22Rv1 (cell line): ENCODE measurements at regions not wholly inside any gene's neighbourhood (a gene's known extent, or its start where the extent isn't known, plus 50 kb on each side); places are given as distances from the start of the nearest gene placed in this dataset.
"Not testable (repeated sequence)": the region's sequence is repeated elsewhere in the genome, so short reads cannot be mapped to it uniquely, and the experiment has no call there.

Experiments
- H3K27ac ChIP-seq: fragments of 450-650 bp; 2 replicates; pipeline ENCODE4 v1.5.1; 2017
- CTCF ChIP-seq: fragments of 450-650 bp; IDR thresholded peaks from 2 replicates; pipeline ENCODE4 v1.5.1; 2017; ENCODE audit warnings: mild to moderate bottlenecking
- ZFX ChIP-seq: fragments of 450-650 bp; IDR thresholded peaks from 2 replicates; pipeline ENCODE4 v1.6.1; 2017; ENCODE audit warnings: antibody characterized with exemption, borderline replicate concordance

- H3K27ac ChIP-seq = no peak overlapping the region
Observed at GRCh38 chr22:22362311-22362710, 117.7 kb downstream of the VPREB1 start.

GRCh38 chr22:22362936-22363335 is 118.3 kb downstream of the VPREB1 start:
- no peak overlapping the region for H3K27ac ChIP-seq
- TF ChIP-seq CTCF (no peak), ZFX (no peak)

More at GRCh38 chr22:22362311-22362710, 117.7 kb downstream of the VPREB1 start:
- TF ChIP-seq CTCF = no peak
- TF ChIP-seq ZFX = no peak

GRCh38 chr22:22364207-22364606 is 119.6 kb downstream of the VPREB1 start:
- H3K27ac ChIP-seq = no peak overlapping the region
- TF ChIP-seq CTCF = no peak
- TF ChIP-seq ZFX = no peak

- H3K27ac ChIP-seq = no peak overlapping the region
- no peak for TF ChIP-seq CTCF
- TF ChIP-seq ZFX = no peak
Observed at GRCh38 chr22:22366537-22366936, 122.0 kb downstream of the VPREB1 start.

- no peak for TF ChIP-seq ZFX
- TF ChIP-seq CTCF = no peak
- no peak overlapping the region for H3K27ac ChIP-seq
Observed at GRCh38 chr22:22368516-22368915, 123.9 kb downstream of the VPREB1 start.

DNA sequence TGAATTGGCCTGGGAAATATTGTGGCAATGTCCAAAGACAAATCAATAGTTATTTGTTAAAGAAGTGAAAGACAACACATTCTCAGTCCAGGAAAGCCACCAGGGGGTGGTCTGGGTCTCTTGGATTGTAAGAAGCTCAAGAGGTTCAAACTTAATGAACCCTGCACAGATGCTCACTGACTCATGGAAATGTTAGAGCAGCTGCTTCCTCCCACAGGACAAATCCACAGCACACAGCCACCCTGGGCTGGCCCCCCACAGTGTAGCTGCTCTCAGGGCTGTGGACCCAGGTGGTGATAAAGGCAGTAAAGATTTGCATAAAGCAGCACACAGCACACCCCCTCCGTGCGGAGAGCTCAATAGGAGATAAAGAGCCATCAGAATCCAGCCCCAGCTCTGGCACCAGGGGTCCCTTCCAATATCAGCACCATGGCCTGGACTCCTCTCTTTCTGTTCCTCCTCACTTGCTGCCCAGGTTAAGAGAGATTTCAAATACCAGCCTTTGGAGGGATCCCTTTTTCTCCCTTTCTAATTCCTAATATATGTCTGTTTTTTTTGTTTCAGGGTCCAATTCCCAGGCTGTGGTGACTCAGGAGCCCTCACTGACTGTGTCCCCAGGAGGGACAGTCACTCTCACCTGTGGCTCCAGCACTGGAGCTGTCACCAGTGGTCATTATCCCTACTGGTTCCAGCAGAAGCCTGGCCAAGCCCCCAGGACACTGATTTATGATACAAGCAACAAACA is 124.8 kb downstream of the VPREB1 start:
- not testable (repeated sequence) for H3K27ac ChIP-seq

GRCh38 chr22:22369964-22370270 is 125.3 kb downstream of the VPREB1 start:
- H3K27ac ChIP-seq = no peak overlapping the region
- TF ChIP-seq ZFX = no peak
- no peak for TF ChIP-seq CTCF

DNA sequence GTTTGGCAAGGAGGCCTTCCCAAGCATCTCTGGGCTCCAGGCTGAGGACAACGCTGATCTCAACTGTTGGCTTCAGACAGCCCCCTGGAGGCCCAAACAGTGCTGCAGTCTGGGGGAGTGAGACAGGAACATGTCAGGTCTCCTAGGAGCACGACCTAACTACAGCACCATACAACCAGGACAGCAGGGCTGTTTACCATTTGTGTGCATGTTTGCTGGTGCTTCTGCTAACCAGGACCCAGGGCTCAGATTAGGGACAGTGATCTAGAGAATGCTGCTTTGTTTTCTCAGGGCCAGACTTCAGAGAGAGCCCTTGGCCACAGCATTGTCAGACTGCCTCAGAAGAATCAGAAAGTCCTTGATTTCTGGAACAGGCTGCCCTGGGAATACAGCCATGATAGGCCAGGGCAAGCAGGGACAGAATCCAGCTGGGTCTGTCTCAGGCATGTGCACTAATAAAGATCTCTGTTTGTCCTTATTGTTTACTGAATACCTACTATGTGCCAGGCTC is 126.5 kb downstream of the VPREB1 start:
- no peak overlapping the region for H3K27ac ChIP-seq
- TF ChIP-seq ZFX (no peak), CTCF (no peak)
